ENCODE measurements at regions not wholly inside any gene's neighbourhood (a gene's known extent, or its start where the extent isn't known, plus 50 kb on each side); places are given as distances from the start of the nearest gene placed in this dataset.
"Not testable (repeated sequence)": the region's sequence is repeated elsewhere in the genome, so short reads cannot be mapped to it uniquely, and the experiment has no call there.

DNA sequence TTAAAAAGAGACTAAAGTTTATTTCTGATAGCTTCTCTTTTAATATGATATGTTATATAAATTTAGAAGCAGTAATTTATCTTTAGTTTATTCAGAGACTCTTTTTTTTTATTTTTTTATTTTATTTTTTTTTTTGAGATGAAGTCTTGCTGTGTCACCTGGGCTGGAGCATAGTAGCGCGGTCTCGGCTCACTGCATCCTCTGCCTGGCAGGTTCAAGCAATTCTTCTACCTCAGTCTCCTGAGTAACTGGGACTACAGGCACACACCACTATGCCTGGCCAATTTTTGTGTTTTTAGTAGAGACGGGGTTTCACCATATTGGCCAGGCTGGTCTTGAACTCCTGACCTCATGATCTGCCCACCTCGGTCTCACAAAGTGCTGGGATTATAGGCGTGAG lies 89.6 kb downstream of the DISP1 start (continued):
- TF ChIP-seq, protein P1, sequence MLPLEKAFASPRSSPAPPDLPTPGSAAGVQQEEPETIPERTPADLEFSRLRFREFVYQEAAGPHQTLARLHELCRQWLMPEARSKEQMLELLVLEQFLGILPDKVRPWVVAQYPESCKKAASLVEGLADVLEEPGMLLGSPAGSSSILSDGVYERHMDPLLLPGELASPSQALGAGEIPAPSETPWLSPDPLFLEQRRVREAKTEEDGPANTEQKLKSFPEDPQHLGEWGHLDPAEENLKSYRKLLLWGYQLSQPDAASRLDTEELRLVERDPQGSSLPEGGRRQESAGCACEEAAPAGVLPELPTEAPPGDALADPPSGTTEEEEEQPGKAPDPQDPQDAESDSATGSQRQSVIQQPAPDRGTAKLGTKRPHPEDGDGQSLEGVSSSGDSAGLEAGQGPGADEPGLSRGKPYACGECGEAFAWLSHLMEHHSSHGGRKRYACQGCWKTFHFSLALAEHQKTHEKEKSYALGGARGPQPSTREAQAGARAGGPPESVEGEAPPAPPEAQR (tag by site-specific recombination; IDR thresholded peaks at IDR 0.05) = no peak
- TF ChIP-seq, protein P2, sequence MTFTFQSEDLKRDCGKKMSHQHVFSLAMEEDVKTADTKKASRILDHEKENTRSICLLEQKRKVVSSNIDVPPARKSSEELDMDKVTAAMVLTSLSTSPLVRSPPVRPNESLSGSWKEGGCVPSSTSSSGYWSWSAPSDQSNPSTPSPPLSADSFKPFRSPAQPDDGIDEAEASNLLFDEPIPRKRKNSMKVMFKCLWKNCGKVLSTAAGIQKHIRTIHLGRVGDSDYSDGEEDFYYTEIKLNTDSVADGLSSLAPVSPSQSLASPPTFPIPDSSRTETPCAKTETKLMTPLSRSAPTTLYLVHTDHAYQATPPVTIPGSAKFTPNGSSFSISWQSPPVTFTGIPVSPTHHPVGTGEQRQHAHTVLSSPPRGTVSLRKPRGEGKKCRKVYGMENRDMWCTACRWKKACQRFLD (tag by site-specific recombination; IDR thresholded peaks at IDR 0.05) = no peak

DNA sequence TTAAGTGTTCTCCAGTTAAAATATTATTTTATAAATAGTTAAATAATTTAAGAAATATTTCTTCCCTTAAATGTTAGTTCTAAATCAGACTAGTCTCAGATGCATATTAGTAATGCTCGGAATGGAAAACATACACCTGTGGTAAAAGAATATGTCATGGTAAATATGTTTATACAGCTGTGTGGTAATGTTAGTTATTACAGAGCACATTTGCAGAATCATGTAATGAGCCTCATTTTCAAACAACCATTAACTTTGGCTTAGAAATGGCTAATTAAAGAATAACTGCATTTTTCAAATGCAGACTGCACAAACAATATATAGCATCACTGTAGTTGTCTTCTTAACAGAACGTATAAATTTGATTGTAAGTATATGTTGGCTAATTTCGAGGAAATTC lies 90.3 kb downstream of the DISP1 start:
- Histone ChIP-seq H3K4me1 (ENCODE audit: control insufficient read depth, insufficient read depth, low read length) (no peaks in the 10 kb centered on the region), H3K4me3 (ENCODE audit: low read depth, low read length) (no peak overlapping the region), H3K9me3 (ENCODE audit: control insufficient read depth, insufficient read depth, low read depth, low read length) (no peaks in the 10 kb centered on the region), H3K27ac (ENCODE audit: extremely low read depth, low read depth, low read length) (no peak overlapping the region), H3K36me3 (ENCODE audit: control insufficient read depth in 2 of 2, insufficient read depth in 1 of 2, low read length in 2 of 2) (no peaks in the 10 kb centered on the region)
- POLR2A ChIA-PET = no interaction called here
- TF ChIP-seq ZNF211 (tag by site-specific recombination; IDR thresholded peaks at IDR 0.05; ENCODE audit: low read depth) = no peak
- TF ChIP-seq, protein P3, sequence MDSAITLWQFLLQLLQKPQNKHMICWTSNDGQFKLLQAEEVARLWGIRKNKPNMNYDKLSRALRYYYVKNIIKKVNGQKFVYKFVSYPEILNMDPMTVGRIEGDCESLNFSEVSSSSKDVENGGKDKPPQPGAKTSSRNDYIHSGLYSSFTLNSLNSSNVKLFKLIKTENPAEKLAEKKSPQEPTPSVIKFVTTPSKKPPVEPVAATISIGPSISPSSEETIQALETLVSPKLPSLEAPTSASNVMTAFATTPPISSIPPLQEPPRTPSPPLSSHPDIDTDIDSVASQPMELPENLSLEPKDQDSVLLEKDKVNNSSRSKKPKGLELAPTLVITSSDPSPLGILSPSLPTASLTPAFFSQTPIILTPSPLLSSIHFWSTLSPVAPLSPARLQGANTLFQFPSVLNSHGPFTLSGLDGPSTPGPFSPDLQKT (IDR thresholded peaks at IDR 0.05; ENCODE audit: borderline replicate concordance, low read depth, low read length) = no peak
- no peak for TF ChIP-seq HOXA7 (CRISPR knock-in tag; IDR thresholded peaks at IDR 0.05; ENCODE audit: borderline replicate concordance)
- no peak for TF ChIP-seq ZNF132 (tag by site-specific recombination; IDR thresholded peaks at IDR 0.05; ENCODE audit: borderline replicate concordance)
- no peak for TF ChIP-seq ZNF791 (tag by site-specific recombination; IDR thresholded peaks at IDR 0.05)
- no peak for TF ChIP-seq ZBTB21 (tag by site-specific recombination; IDR thresholded peaks at IDR 0.05)
- CTCF ChIA-PET = interaction anchor here (0.6 kb wide), 1 partner anchor 125 kb away, joined by 6 read pairs; no protein-coding TSS in a partner anchor

DNA sequence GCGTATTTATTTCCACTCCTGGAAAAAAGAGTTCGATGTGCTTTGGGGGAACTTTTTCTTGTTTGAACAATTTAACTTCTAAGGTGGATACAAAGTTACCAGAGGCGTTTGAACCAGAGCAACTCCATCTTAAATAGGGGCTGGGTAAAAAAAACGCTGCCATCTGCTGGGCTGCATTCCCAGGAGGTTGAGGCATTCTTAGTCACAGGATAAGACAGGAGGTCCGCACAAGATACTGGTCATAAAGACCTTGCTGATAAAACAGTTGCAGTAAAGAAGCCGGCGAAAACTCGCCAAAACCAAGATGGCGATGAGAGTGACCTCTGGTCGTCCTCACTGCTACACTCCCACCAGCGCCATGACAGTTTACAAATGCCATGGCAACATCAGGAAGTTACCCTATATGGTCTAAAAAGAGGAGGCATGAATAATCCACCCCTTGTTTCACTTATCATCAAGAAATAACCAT lies 91.5 kb downstream of the DISP1 start:
- H3K27ac ChIP-seq (ENCODE audit: extremely low read depth, low read depth, low read length); POLR2A ChIA-PET; H3K4me1 ChIP-seq (ENCODE audit: control insufficient read depth, insufficient read depth, low read length); H3K36me3 ChIP-seq (ENCODE audit: control insufficient read depth in 2 of 2, insufficient read depth in 1 of 2, low read length in 2 of 2); H3K9me3 ChIP-seq (ENCODE audit: control insufficient read depth, insufficient read depth, low read depth, low read length); H3K4me3 ChIP-seq (ENCODE audit: low read depth, low read length): not testable (repeated sequence)
- CTCF ChIA-PET = interaction anchor here (0.7 kb wide), 1 partner anchor 19 kb away, joined by 3 read pairs; no protein-coding TSS in a partner anchor

DNA sequence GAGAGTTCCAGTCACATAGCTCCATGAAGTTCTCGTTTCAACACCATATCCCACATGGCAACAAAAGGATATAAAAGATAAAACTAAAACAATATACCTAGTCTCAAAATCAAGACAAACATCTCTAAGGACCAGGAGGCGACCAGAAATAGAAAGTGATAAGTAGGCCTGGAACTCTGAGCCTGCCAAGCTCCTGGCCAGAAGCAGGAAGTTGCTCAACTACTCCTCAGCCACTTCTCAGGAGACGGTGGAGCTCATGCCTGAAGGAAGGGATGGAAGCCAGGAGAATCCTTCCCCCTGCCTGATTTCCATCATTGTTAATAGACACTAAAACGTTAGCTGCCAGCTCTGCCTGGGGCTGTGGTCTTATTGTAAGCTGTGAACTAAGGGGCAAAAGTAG lies 94.7 kb downstream of the DISP1 start:
- Histone ChIP-seq H3K4me3 (ENCODE audit: low read depth, low read length) (no peak overlapping the region), H3K9me3 (ENCODE audit: control insufficient read depth, insufficient read depth, low read depth, low read length) (no peaks in the 10 kb centered on the region), H3K27ac (ENCODE audit: extremely low read depth, low read depth, low read length) (no peak overlapping the region), H3K4me1 (ENCODE audit: control insufficient read depth, insufficient read depth, low read length) (no peaks in the 10 kb centered on the region), H3K36me3 (ENCODE audit: control insufficient read depth in 2 of 2, insufficient read depth in 1 of 2, low read length in 2 of 2) (no peaks in the 10 kb centered on the region)
- TF ChIP-seq, protein P4, sequence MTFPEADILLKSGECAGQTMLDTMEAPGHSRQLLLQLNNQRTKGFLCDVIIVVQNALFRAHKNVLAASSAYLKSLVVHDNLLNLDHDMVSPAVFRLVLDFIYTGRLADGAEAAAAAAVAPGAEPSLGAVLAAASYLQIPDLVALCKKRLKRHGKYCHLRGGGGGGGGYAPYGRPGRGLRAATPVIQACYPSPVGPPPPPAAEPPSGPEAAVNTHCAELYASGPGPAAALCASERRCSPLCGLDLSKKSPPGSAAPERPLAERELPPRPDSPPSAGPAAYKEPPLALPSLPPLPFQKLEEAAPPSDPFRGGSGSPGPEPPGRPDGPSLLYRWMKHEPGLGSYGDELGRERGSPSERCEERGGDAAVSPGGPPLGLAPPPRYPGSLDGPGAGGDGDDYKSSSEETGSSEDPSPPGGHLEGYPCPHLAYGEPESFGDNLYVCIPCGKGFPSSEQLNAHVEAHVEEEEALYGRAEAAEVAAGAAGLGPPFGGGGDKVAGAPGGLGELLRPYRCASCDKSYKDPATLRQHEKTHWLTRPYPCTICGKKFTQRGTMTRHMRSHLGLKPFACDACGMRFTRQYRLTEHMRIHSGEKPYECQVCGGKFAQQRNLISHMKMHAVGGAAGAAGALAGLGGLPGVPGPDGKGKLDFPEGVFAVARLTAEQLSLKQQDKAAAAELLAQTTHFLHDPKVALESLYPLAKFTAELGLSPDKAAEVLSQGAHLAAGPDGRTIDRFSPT (tag by site-specific recombination; IDR thresholded peaks at IDR 0.05) = no peak
- TF ChIP-seq ZNF777 (tag by site-specific recombination; IDR thresholded peaks at IDR 0.05; ENCODE audit: borderline replicate concordance) (no peak), ZBTB48 (tag by site-specific recombination; IDR thresholded peaks at IDR 0.05) (no peak), ZNF391 (tag by site-specific recombination; IDR thresholded peaks at IDR 0.05; ENCODE audit: borderline replicate concordance, low read depth) (no peak)
- CTCF ChIA-PET = no interaction called here
- POLR2A ChIA-PET = no interaction called here
